Adrenal gland (tissue), 5 donors: ENCODE measurements at regions not wholly inside any gene's neighbourhood (a gene's known extent, or its start where the extent isn't known, plus 50 kb on each side); places are given as distances from the start of the nearest gene placed in this dataset.

Source experiments
- CTCF ChIP-seq, 6 experiments: fragments of 450-650 bp in 4 of 6; fragments of 200-600 bp in 2 of 6; sonication (generic) in 1 of 6; IDR thresholded peaks; 1 replicate in 5 of 6; 2 replicates in 1 of 6; pipeline versions ENCODE4 v1.5.1 to v1.8.0; 2016 to 2021; ENCODE audit warnings: antibody characterized with exemption in 6 of 6, mild to moderate bottlenecking in 2 of 6, moderate library complexity in 1 of 6
- POLR2A ChIP-seq, 2 donors: fragments of 450-650 bp; IDR thresholded peaks; one replicate each; pipeline ENCODE4 v1.6.1; 2017; ENCODE audit warnings: antibody characterized with exemption in 2 of 2, mild to moderate bottlenecking in 2 of 2, moderate library complexity in 1 of 2
- donor health status: DM: no; HTN: no; CAD: no.

- TF ChIP-seq CTCF (IDR thresholded peaks at IDR 0.05) = no peak
- TF ChIP-seq POLR2A (IDR thresholded peaks at IDR 0.05) = no peak
Observed at GRCh38 chr11:103668859-103669258, 367.6 kb upstream of the DDI1 start.
